GM12892 (cell line): ENCODE measurements at regions not wholly inside any gene's neighbourhood (a gene's known extent, or its start where the extent isn't known, plus 50 kb on each side); places are given as distances from the start of the nearest gene placed in this dataset.

Experiments used
- POLR2A ChIP-seq: IDR thresholded peaks from 2 replicates; pipeline ENCODE4 v1.6.1; 2011; ENCODE audit warnings: low read depth, low read length, control low read depth
- POLR2AphosphoS5 ChIP-seq: IDR thresholded peaks from 2 replicates; pipeline ENCODE4 v1.6.1; 2011; ENCODE audit warnings: low read depth, low read length, control low read depth

DNA sequence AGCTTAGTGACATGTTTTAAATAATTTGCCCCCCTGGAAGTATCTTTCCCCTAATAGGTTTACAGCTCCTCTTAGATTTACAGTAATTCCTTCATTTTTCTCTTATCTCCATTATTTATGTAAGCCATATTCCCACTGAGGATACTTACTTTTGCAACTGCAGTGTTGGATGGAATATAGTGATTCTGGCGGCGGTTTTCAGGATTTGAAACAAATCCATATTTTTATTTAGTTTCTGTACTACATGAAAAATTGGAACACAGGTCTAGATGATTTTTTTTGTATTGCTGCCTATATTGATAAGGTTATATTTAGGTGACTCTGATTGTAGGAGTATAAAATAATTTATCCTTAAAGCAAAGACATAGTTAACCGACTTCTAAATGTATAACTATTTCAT lies 391.6 kb upstream of the SUCLG2 start:
- no peak for TF ChIP-seq POLR2A
- no peak for TF ChIP-seq POLR2AphosphoS5
